ENCODE measurements at regions not wholly inside any gene's neighbourhood (a gene's known extent, or its start where the extent isn't known, plus 50 kb on each side); places are given as distances from the start of the nearest gene placed in this dataset.

DNA sequence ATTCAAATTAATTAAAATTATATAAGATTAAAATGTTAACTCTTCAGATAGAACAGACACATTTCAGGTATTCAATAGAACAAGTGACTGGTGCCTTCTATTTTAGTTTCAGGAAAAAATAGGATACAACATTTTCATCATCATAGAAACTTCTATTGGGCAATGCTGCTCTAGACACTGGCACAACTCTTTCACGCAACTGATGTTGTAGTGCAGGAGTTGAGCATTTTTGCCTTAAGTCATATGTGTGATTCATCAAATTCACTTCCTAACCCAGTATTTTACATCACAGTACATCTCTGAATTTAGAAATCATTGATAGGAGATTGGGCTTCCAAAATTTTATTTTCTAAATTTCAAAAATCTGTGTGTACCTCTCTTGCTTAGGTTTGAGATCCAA, 215.4 kb upstream of the DIO2 start:
- no peak overlapping the region for H3K4me3 ChIP-seq (replicated peaks in 1 of 2; ENCODE audit: low read depth in 2 of 2, low read length in 2 of 2)
- DNase-seq (ENCODE audit: low read depth in 2 of 2) = peak; percentile 39 to 81
- TF ChIP-seq, protein P1, sequence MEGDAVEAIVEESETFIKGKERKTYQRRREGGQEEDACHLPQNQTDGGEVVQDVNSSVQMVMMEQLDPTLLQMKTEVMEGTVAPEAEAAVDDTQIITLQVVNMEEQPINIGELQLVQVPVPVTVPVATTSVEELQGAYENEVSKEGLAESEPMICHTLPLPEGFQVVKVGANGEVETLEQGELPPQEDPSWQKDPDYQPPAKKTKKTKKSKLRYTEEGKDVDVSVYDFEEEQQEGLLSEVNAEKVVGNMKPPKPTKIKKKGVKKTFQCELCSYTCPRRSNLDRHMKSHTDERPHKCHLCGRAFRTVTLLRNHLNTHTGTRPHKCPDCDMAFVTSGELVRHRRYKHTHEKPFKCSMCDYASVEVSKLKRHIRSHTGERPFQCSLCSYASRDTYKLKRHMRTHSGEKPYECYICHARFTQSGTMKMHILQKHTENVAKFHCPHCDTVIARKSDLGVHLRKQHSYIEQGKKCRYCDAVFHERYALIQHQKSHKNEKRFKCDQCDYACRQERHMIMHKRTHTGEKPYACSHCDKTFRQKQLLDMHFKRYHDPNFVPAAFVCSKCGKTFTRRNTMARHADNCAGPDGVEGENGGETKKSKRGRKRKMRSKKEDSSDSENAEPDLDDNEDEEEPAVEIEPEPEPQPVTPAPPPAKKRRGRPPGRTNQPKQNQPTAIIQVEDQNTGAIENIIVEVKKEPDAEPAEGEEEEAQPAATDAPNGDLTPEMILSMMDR (IDR thresholded peaks at IDR 0.05; ENCODE audit: low read depth, low read length) = no peak

GRCh38 chr14:80425686-80426085, 214.4 kb upstream of the DIO2 start:
- TF ChIP-seq, protein P1 (IDR thresholded peaks at IDR 0.05; ENCODE audit: low read depth, low read length) = no peak
- DNase-seq (ENCODE audit: low read depth in 2 of 2) = peak; percentile 81 to 98
- H3K4me3 ChIP-seq (replicated peaks in 1 of 2; ENCODE audit: low read depth in 2 of 2, low read length in 2 of 2) = no peak overlapping the region

DNA sequence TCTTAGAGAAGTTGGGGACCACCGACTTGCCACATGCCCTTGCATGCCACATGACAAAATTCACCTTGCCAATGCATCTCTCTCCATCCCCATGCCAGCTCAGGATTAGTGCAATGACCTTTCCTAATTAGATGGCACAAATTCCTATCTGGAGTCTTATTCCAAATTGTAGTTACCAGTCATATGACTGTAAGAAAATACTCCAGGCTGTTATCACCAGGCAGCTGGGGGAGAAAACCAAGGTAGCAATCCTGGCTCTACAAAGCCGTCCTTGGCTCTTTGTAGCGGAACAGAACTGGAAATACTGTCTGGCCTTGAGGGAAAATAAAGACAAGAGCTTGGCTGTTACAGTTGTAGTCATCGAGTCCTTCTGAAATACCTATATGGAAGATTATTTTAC, 208.5 kb upstream of the DIO2 start:
- no peak for DNase-seq (ENCODE audit: low read depth in 2 of 2)

GRCh38 chr14:80419345-80419744, 208.0 kb upstream of the DIO2 start:
- DNase-seq (ENCODE audit: low read depth in 2 of 2) = no peak
- H3K4me3 ChIP-seq (replicated peaks in 1 of 2; ENCODE audit: low read depth in 2 of 2, low read length in 2 of 2) = no peak overlapping the region
- TF ChIP-seq, protein P1 (IDR thresholded peaks at IDR 0.05; ENCODE audit: low read depth, low read length) = no peak

More for the DNA sequence above, 208.5 kb upstream of the DIO2 start:
- TF ChIP-seq, protein P1 (IDR thresholded peaks at IDR 0.05; ENCODE audit: low read depth, low read length) = no peak
- no peak overlapping the region for H3K4me3 ChIP-seq (replicated peaks in 1 of 2; ENCODE audit: low read depth in 2 of 2, low read length in 2 of 2)

GRCh38 chr14:80415636-80416035, 204.3 kb upstream of the DIO2 start:
- TF ChIP-seq, protein P1 (IDR thresholded peaks at IDR 0.05; ENCODE audit: low read depth, low read length) = no peak
- H3K4me3 ChIP-seq (replicated peaks in 1 of 2; ENCODE audit: low read depth in 2 of 2, low read length in 2 of 2) = no peak overlapping the region

GRCh38 chr14:80414080-80414479, 202.8 kb upstream of the DIO2 start:
- H3K4me3 ChIP-seq (replicated peaks in 1 of 2; ENCODE audit: low read depth in 2 of 2, low read length in 2 of 2) = no peak overlapping the region
- TF ChIP-seq, protein P1 (IDR thresholded peaks at IDR 0.05; ENCODE audit: low read depth, low read length) = no peak
- no peak for DNase-seq (ENCODE audit: low read depth in 2 of 2)

More at GRCh38 chr14:80415636-80416035, 204.3 kb upstream of the DIO2 start:
- DNase-seq (ENCODE audit: low read depth in 2 of 2) = no peak

- no peak for DNase-seq (ENCODE audit: low read depth in 2 of 2)
- H3K4me3 ChIP-seq (replicated peaks in 1 of 2; ENCODE audit: low read depth in 2 of 2, low read length in 2 of 2) = no peak overlapping the region
- TF ChIP-seq, protein P1 (IDR thresholded peaks at IDR 0.05; ENCODE audit: low read depth, low read length) = no peak
Observed at GRCh38 chr14:80404413-80404812, 193.1 kb upstream of the DIO2 start.

Data from cardiac fibroblast (primary cell).